B cell (primary cell): ENCODE measurements at regions not wholly inside any gene's neighbourhood (a gene's known extent, or its start where the extent isn't known, plus 50 kb on each side); places are given as distances from the start of the nearest gene placed in this dataset.
"Not testable (repeated sequence)": the region's sequence is repeated elsewhere in the genome, so short reads cannot be mapped to it uniquely, and the experiment has no call there.

Experiments
- ATAC-seq: fragments of 200-7000 bp; cut with Tn5 transposase; one replicate; pipeline ENCODE4 v1.10.0; 2021; ENCODE audit warnings: low read depth, mild to moderate bottlenecking, moderate number of reproducible peaks, moderate library complexity
- CTCF ChIA-PET: fragments of 350-600 bp; sonication (Branson Sonifier 250); formaldehyde crosslinking; loops from one replicate; lab custom pipeline; 2021; ENCODE audit warnings: antibody characterized with exemption, inconsistent platforms; lab: Charles Lee
- POLR2A ChIA-PET: fragments of 350-600 bp; sonication (Branson Sonifier 250); formaldehyde crosslinking; loops from one replicate; lab custom pipeline; 2021; ENCODE audit warnings: antibody characterized with exemption; lab: Charles Lee
- DNase-seq: peaks from one replicate; pipeline ENCODE4 v3.0.0; 2013
- H2AFZ ChIP-seq: 2 replicates; pipeline ENCODE4 v1.6.1; 2012; ENCODE audit warnings: mild to moderate bottlenecking, low read depth, low read length; ENCODE audit not compliant: insufficient read depth, poor library complexity, severe bottlenecking
- H3K27ac ChIP-seq, 2 donors: 1 replicate in 1 of 2; 2 replicates in 1 of 2; pipeline ENCODE4 v1.5.1; 2012 to 2013; ENCODE audit warnings: low read length in 2 of 2, mild to moderate bottlenecking in 2 of 2, moderate library complexity in 1 of 2
- H3K27me3 ChIP-seq, 4 experiments: fragments of 200-600 bp in 1 of 4; sonication (generic) in 1 of 4; replicated peaks in 1 of 4; 1 replicate in 2 of 4; 2 replicates in 2 of 4; pipeline versions ENCODE4 v1.6.1 to v1.7.0; 2013 to 2016; ENCODE audit warnings: low read length in 3 of 4, mild to moderate bottlenecking in 2 of 4, mixed read lengths in 1 of 4, moderate library complexity in 1 of 4; ENCODE audit not compliant: insufficient read depth in 4 of 4, control insufficient read depth in 3 of 4; ENCODE audit errors: control extremely low read depth in 1 of 4
- H3K36me3 ChIP-seq, 2 experiments: replicated peaks in 1 of 2; 1 replicate in 1 of 2; 2 replicates in 1 of 2; pipeline versions ENCODE4 v1.6.1 to v1.7.1; 2013; ENCODE audit warnings: low read length in 1 of 2; ENCODE audit not compliant: insufficient read depth in 2 of 2, control insufficient read depth in 1 of 2; ENCODE audit errors: control extremely low read depth in 1 of 2, extremely low read depth in 1 of 2
- H3K4me1 ChIP-seq, 2 donors: fragments of 200-600 bp in 1 of 2; sonication (generic) in 1 of 2; 1 replicate in 1 of 2; 2 replicates in 1 of 2; pipeline versions ENCODE4 v1.5.1 to v1.6.1; 2013 to 2017; ENCODE audit warnings: low read length in 2 of 2; ENCODE audit not compliant: control insufficient read depth in 2 of 2, insufficient read depth in 2 of 2
- H3K4me2 ChIP-seq: replicated peaks from 2 replicates; pipeline ENCODE3; 2012; ENCODE audit warnings: mild to moderate bottlenecking, low read depth, low read length; ENCODE audit not compliant: poor library complexity, severe bottlenecking
- H3K4me3 ChIP-seq, 5 experiments: fragments of 200-600 bp in 1 of 5; sonication (generic) in 1 of 5; 1 replicate in 3 of 5; 2 replicates in 2 of 5; pipeline versions ENCODE4 v1.5.1 to v1.7.0; 2011 to 2016; ENCODE audit warnings: low read length in 4 of 5, mild to moderate bottlenecking in 4 of 5, low read depth in 2 of 5, control low read depth in 1 of 5, moderate library complexity in 1 of 5; ENCODE audit not compliant: insufficient read depth in 1 of 5; ENCODE audit errors: control extremely low read depth in 1 of 5, extremely low read depth in 1 of 5
- H3K79me2 ChIP-seq: fragments of 200-600 bp; sonication (generic); one replicate; pipeline ENCODE4 v1.6.0; 2016; ENCODE audit warnings: low read length; ENCODE audit not compliant: control insufficient read depth, insufficient read depth
- H3K9ac ChIP-seq: fragments of 200-600 bp; sonication (generic); 2 replicates; pipeline ENCODE4 v1.6.1; 2017; ENCODE audit warnings: mild to moderate bottlenecking, low read length, moderate library complexity
- H3K9me3 ChIP-seq, 3 donors: one replicate each; pipeline versions ENCODE4 v1.6.1 to v1.7.1; 2013; ENCODE audit warnings: low read length in 2 of 3; ENCODE audit not compliant: control insufficient read depth in 2 of 3, insufficient read depth in 1 of 3; ENCODE audit errors: control extremely low read depth in 1 of 3
- H4K20me1 ChIP-seq: 2 replicates; pipeline ENCODE4 v1.6.0; 2012; ENCODE audit warnings: mild to moderate bottlenecking, low read length; ENCODE audit not compliant: insufficient read depth, control insufficient read depth, poor library complexity, severe bottlenecking
- H3K27ac Mint-ChIP-seq: one replicate; pipeline ENCODE4 v1.8.0; 2021; ENCODE audit warnings: mixed read lengths
- H3K27me3 Mint-ChIP-seq: one replicate; pipeline ENCODE4 v1.8.0; 2021; ENCODE audit warnings: mixed read lengths
- H3K4me1 Mint-ChIP-seq: one replicate; pipeline ENCODE4 v1.8.0; 2021; ENCODE audit warnings: mixed read lengths
- H3K4me3 Mint-ChIP-seq: one replicate; pipeline ENCODE4 v1.8.0; 2021; ENCODE audit warnings: mixed read lengths
- H3K9me3 Mint-ChIP-seq: one replicate; pipeline ENCODE4 v1.8.0; 2022; ENCODE audit warnings: mixed read lengths; ENCODE audit not compliant: insufficient read depth
- WGBS: methylation state at CpG from one replicate; pipeline ENCODE4 v1.1.5; 2013; ENCODE audit warnings: missing lambda C conversion rate; ENCODE audit not compliant: insufficient coverage; 5-methylcytosine and 5-hydroxymethylcytosine counted together
- intact Hi-C: fragments of 100-400 bp; cut with micrococcal nuclease; formaldehyde crosslinking; loops from one replicate; pipeline ENCODE4 v1.10.0; 2022

GRCh38 chr13:111679645-111680044 is 359.2 kb downstream of the TEX29 start:
- H3K4me3 ChIP-seq, H2AFZ ChIP-seq, H3K4me1 Mint-ChIP-seq, H3K27me3 Mint-ChIP-seq, H3K27me3 ChIP-seq, H3K9ac ChIP-seq, H3K27ac ChIP-seq, intact Hi-C loops, H3K4me1 ChIP-seq, H3K4me3 Mint-ChIP-seq, H3K79me2 ChIP-seq, POLR2A ChIA-PET, DNase-seq, H3K4me2 ChIP-seq, H3K9me3 Mint-ChIP-seq, H3K9me3 ChIP-seq, H4K20me1 ChIP-seq, ATAC-seq, CTCF ChIA-PET, H3K36me3 ChIP-seq, H3K27ac Mint-ChIP-seq: not testable (repeated sequence)
- WGBS = no CpG with 5 or more reads among the region's 15 CpGs

DNA sequence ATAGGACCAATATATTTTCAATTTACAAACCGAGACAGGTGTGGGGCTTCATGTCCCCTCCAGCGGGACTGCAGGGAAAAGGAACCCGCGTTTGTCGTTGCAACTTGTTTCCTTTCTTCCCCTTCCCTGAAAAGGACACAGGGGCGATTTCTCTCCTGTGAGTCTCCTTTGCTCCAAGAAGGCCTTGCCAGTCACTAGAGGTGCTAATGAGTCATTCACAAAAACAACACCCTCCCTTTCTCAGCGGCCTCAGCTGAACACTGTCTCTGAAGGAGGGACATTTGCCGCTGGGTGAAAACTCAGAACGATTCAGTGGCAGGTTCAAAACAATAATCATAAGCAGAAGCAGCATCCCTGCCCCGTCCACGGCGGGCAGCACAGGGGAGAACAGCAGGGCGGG is 359.7 kb downstream of the TEX29 start:
- H3K79me2 ChIP-seq, H3K36me3 ChIP-seq, H3K9me3 ChIP-seq, POLR2A ChIA-PET, ATAC-seq, H3K4me3 ChIP-seq, H3K4me1 Mint-ChIP-seq, H2AFZ ChIP-seq, CTCF ChIA-PET, H3K27ac ChIP-seq, H3K4me3 Mint-ChIP-seq, H4K20me1 ChIP-seq, DNase-seq, H3K27ac Mint-ChIP-seq, H3K4me2 ChIP-seq, H3K27me3 Mint-ChIP-seq, H3K4me1 ChIP-seq, H3K9ac ChIP-seq, H3K9me3 Mint-ChIP-seq, H3K27me3 ChIP-seq, intact Hi-C loops: not testable (repeated sequence)
- WGBS = no CpG with 5 or more reads among the region's 13 CpGs

GRCh38 chr13:111692028-111692427 is 371.6 kb downstream of the TEX29 start:
- H4K20me1 ChIP-seq, H2AFZ ChIP-seq, H3K27ac ChIP-seq, H3K27me3 Mint-ChIP-seq, H3K4me3 ChIP-seq, H3K4me3 Mint-ChIP-seq, H3K27me3 ChIP-seq, H3K4me1 ChIP-seq, CTCF ChIA-PET, H3K9me3 Mint-ChIP-seq, ATAC-seq, DNase-seq, H3K9me3 ChIP-seq, H3K27ac Mint-ChIP-seq, H3K4me1 Mint-ChIP-seq, intact Hi-C loops, POLR2A ChIA-PET, H3K36me3 ChIP-seq, H3K79me2 ChIP-seq, H3K4me2 ChIP-seq, H3K9ac ChIP-seq: not testable (repeated sequence)
- no CpG with 5 or more reads among the region's 2 CpGs for WGBS

DNA sequence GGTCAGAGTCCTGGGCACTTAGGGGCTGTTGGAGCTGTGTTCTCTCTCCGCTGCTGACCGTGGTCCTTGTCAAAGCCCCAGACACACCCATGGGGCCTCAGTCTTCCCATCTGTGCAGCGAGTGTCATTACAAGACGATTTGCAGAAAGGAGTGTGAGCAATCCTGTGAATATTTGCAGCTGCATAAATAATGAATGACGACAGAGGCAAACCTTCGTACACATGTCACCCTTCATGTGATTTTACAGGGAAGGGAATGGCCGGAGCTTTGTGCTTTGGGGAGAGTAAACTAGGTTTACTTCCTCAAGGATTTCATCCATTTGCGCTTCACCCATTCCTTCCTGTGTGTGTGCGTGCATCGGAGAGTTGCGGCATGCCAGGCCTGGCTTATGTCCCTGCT is 370.8 kb upstream of the SOX1 start:
- DNase-seq, H3K4me2 ChIP-seq, H3K9ac ChIP-seq, H3K27ac Mint-ChIP-seq, H3K4me1 ChIP-seq, H3K4me3 ChIP-seq, CTCF ChIA-PET, H3K9me3 Mint-ChIP-seq, H4K20me1 ChIP-seq, intact Hi-C loops, POLR2A ChIA-PET, H3K4me1 Mint-ChIP-seq, H3K9me3 ChIP-seq, H3K4me3 Mint-ChIP-seq, ATAC-seq, H3K27me3 ChIP-seq, H2AFZ ChIP-seq, H3K36me3 ChIP-seq, H3K79me2 ChIP-seq, H3K27me3 Mint-ChIP-seq, H3K27ac ChIP-seq: not testable (repeated sequence)
- no CpG with 5 or more reads among the region's 11 CpGs for WGBS
